GM23338 (cell line): ENCODE measurements at regions not wholly inside any gene's neighbourhood (a gene's known extent, or its start where the extent isn't known, plus 50 kb on each side); places are given as distances from the start of the nearest gene placed in this dataset.
A peak's percentile ranks its signal among the peaks of the same experiment; 100 is the strongest.

Experiments
- ATAC-seq: fragments of 200-7000 bp; cut with Tn5 transposase; 3 replicates; pipeline ENCODE4 v1.9.1; 2020
- DNase-seq: peaks from one replicate; pipeline ENCODE4 v3.0.0-alpha.2; 2015; ENCODE audit warnings: low spot score
- H2AFZ ChIP-seq: fragments of 200-600 bp; sonication (generic); 2 replicates; pipeline ENCODE4 v1.8.0; 2016; ENCODE audit warnings: antibody characterized with exemption, mild to moderate bottlenecking, moderate library complexity
- H3F3A ChIP-seq: fragments of 200-600 bp; sonication (generic); replicated peaks from 2 replicates; pipeline ENCODE4 v1.8.0; 2017; ENCODE audit warnings: antibody characterized with exemption, mixed run types, low read depth
- H3K27ac ChIP-seq: fragments of 200-600 bp; sonication (generic); 2 replicates; pipeline ENCODE4 v1.6.1; 2016; ENCODE audit warnings: low read depth
- H3K27me3 ChIP-seq: fragments of 200-600 bp; sonication (generic); 2 replicates; pipeline ENCODE4 v1.8.0; 2016; ENCODE audit warnings: mild to moderate bottlenecking, mixed run types, moderate library complexity; ENCODE audit not compliant: insufficient read depth
- H3K36me3 ChIP-seq: fragments of 200-600 bp; sonication (generic); 2 replicates; pipeline ENCODE4 v1.8.0; 2016; ENCODE audit warnings: mild to moderate bottlenecking; ENCODE audit not compliant: insufficient read depth
- H3K4me1 ChIP-seq: fragments of 200-600 bp; sonication (generic); 2 replicates; pipeline ENCODE4 v1.8.0; 2016; ENCODE audit warnings: mild to moderate bottlenecking, moderate library complexity; ENCODE audit not compliant: insufficient read depth
- H3K4me2 ChIP-seq: fragments of 200-600 bp; sonication (generic); 2 replicates; pipeline ENCODE4 v1.7.1; 2017; ENCODE audit warnings: mixed run types
- H3K4me3 ChIP-seq: fragments of 200-600 bp; sonication (generic); 2 replicates; pipeline ENCODE4 v1.6.1; 2016; ENCODE audit warnings: mixed run types
- H3K79me2 ChIP-seq: fragments of 200-600 bp; sonication (generic); replicated peaks from 2 replicates; pipeline ENCODE4 v1.8.0; 2017; ENCODE audit warnings: mild to moderate bottlenecking; ENCODE audit not compliant: insufficient read depth
- H3K9me2 ChIP-seq: fragments of 200-600 bp; sonication (generic); 2 replicates; pipeline ENCODE4 v1.8.0; 2017; ENCODE audit not compliant: insufficient read depth
- H4K20me1 ChIP-seq: fragments of 200-600 bp; sonication (generic); replicated peaks from 2 replicates; pipeline ENCODE4 v1.8.0; 2017; ENCODE audit warnings: mild to moderate bottlenecking; ENCODE audit not compliant: insufficient read depth
- H3K27ac Mint-ChIP-seq: 2 replicates; pipeline ENCODE4 v1.8.0; 2020; ENCODE audit warnings: inconsistent platforms, mild to moderate bottlenecking, moderate library complexity, mixed read lengths
- H3K27me3 Mint-ChIP-seq: 3 replicates; pipeline ENCODE4 v1.8.0; 2022; ENCODE audit warnings: low read depth, mild to moderate bottlenecking, moderate library complexity, mixed read lengths, inconsistent platforms; ENCODE audit not compliant: insufficient read depth, poor library complexity
- H3K36me3 Mint-ChIP-seq: 3 replicates; pipeline ENCODE4 v1.8.0; 2021; ENCODE audit warnings: low read depth, mild to moderate bottlenecking, inconsistent platforms, moderate library complexity, mixed read lengths
- H3K4me1 Mint-ChIP-seq: 3 replicates; pipeline ENCODE4 v1.8.0; 2020; ENCODE audit warnings: mild to moderate bottlenecking, inconsistent platforms, mixed read lengths
- H3K4me3 Mint-ChIP-seq: 3 replicates; pipeline ENCODE4 v1.8.0; 2021; ENCODE audit warnings: moderate library complexity, mild to moderate bottlenecking, inconsistent platforms, mixed read lengths
- H3K9me3 Mint-ChIP-seq: 3 replicates; pipeline ENCODE4 v1.8.0; 2020; ENCODE audit warnings: moderate library complexity, mild to moderate bottlenecking, inconsistent platforms, mixed read lengths
- CREB1 ChIP-seq: fragments of 250-450 bp; sonication (Bioruptor Pico); IDR thresholded peaks from 2 replicates; pipeline ENCODE4 v1.5.0; 2020; ENCODE audit warnings: low read depth, mild to moderate bottlenecking, moderate library complexity
- EZH2phosphoT487 ChIP-seq: fragments of 200-600 bp; sonication (generic); IDR thresholded peaks from one replicate; pipeline ENCODE4 v1.8.1; 2018; ENCODE audit warnings: antibody characterized with exemption; ENCODE audit not compliant: unreplicated experiment
- JUNB ChIP-seq: IDR thresholded peaks from one replicate; pipeline ENCODE4 v1.6.1; 2016; ENCODE audit warnings: antibody characterized with exemption; ENCODE audit not compliant: unreplicated experiment
- NANOG ChIP-seq: IDR thresholded peaks from 2 replicates; pipeline ENCODE4 v1.6.1; 2016; ENCODE audit warnings: antibody characterized with exemption, borderline replicate concordance
- STAT1 ChIP-seq: IDR thresholded peaks from one replicate; pipeline ENCODE4 v1.6.1; 2016; ENCODE audit warnings: antibody characterized with exemption; ENCODE audit not compliant: unreplicated experiment
- ZNF114 ChIP-seq: fragments of 250-450 bp; sonication (Bioruptor Pico); IDR thresholded peaks from 2 replicates; pipeline ENCODE4 v1.5.0; 2020; ENCODE audit warnings: mild to moderate bottlenecking, moderate library complexity
- ZNF331 ChIP-seq: fragments of 250-450 bp; sonication (Bioruptor Pico); IDR thresholded peaks from 2 replicates; pipeline ENCODE4 v1.5.0; 2020; ENCODE audit warnings: low read depth, mild to moderate bottlenecking, moderate library complexity
- TF ChIP-seq, protein P1 (sequence below): IDR thresholded peaks from one replicate; pipeline ENCODE4 v1.6.1; 2018; ENCODE audit warnings: antibody characterized with exemption; ENCODE audit not compliant: unreplicated experiment
- TF ChIP-seq, protein P2 (sequence below): fragments of 250-450 bp; sonication (Bioruptor Pico); IDR thresholded peaks from 2 replicates; pipeline ENCODE4 v1.5.0; 2020; ENCODE audit warnings: mild to moderate bottlenecking, moderate library complexity
- TF ChIP-seq, protein P3 (sequence below), 2 experiments: fragments of 200-600 bp in 1 of 2; sonication (generic) in 1 of 2; conservative IDR thresholded peaks; 2 replicates each; pipeline versions ENCODE4 v1.5.1 to v1.6.1; 2016 to 2017; ENCODE audit warnings: antibody characterized with exemption in 2 of 2, low read depth in 2 of 2, mild to moderate bottlenecking in 2 of 2, moderate library complexity in 1 of 2

DNA sequence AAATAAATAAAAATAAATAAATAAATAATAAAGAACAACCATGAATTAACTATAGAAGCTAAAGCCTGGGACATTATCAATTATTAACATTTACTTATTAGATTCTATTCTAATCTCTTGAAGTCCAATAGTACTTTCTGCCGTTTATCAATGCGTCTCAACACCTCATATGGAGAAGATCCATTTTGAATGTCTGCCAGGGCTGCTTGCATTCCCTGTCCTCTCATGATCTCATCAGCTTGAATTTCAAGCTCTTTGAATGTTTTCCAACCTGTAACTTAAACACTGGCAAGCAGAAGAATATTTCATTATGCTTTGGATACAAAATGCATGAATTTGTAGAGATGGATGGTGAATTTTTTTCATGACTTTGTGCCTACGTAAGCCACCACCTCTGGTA, 191.9 kb upstream of the ANKFN1 start (continued):
- TF ChIP-seq, protein P1, sequence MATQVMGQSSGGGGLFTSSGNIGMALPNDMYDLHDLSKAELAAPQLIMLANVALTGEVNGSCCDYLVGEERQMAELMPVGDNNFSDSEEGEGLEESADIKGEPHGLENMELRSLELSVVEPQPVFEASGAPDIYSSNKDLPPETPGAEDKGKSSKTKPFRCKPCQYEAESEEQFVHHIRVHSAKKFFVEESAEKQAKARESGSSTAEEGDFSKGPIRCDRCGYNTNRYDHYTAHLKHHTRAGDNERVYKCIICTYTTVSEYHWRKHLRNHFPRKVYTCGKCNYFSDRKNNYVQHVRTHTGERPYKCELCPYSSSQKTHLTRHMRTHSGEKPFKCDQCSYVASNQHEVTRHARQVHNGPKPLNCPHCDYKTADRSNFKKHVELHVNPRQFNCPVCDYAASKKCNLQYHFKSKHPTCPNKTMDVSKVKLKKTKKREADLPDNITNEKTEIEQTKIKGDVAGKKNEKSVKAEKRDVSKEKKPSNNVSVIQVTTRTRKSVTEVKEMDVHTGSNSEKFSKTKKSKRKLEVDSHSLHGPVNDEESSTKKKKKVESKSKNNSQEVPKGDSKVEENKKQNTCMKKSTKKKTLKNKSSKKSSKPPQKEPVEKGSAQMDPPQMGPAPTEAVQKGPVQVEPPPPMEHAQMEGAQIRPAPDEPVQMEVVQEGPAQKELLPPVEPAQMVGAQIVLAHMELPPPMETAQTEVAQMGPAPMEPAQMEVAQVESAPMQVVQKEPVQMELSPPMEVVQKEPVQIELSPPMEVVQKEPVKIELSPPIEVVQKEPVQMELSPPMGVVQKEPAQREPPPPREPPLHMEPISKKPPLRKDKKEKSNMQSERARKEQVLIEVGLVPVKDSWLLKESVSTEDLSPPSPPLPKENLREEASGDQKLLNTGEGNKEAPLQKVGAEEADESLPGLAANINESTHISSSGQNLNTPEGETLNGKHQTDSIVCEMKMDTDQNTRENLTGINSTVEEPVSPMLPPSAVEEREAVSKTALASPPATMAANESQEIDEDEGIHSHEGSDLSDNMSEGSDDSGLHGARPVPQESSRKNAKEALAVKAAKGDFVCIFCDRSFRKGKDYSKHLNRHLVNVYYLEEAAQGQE = no peak

DNA sequence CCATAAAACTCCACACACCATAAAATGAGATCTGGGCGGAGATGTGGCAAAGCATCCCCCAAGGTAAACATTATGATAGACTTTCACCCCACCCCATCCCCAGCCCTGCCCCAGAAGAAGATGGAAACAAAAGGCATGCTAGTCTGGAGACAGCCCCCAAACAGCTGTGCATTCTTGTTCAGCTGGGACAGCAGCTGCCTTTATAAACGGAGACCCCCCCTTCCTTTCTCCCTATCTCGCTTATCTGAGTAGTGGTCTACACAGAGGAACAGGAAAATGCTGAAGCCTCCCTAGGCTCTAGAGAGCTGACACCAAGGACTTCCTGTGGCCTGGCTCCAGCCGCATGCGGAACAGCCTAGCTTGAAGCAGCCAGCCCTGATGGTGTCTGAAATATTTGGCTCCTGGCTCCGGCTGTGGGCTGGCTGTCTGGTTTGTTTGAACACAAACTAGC, 190.3 kb upstream of the ANKFN1 start:
- H3F3A ChIP-seq = no peaks in the 10 kb centered on the region
- no peak overlapping the region for H3K27ac Mint-ChIP-seq
- no peak overlapping the region for H3K4me3 Mint-ChIP-seq
- no peak overlapping the region for H3K27ac ChIP-seq
- no peaks in the 10 kb centered on the region for H3K4me1 Mint-ChIP-seq
- H3K9me2 ChIP-seq = peaks cover 25% of the 10 kb centered on the region
- no peaks in the 10 kb centered on the region for H4K20me1 ChIP-seq
- DNase-seq (no peak), ATAC-seq (no peak)
- H3K4me2 ChIP-seq = no peak overlapping the region
- no peak overlapping the region for H3K4me3 ChIP-seq
- no peaks in the 10 kb centered on the region; the same call in 2 of the 3 replicates for H3K9me3 Mint-ChIP-seq
- no peaks in the 10 kb centered on the region for H3K27me3 ChIP-seq
- no peaks in the 10 kb centered on the region for H3K79me2 ChIP-seq
- H2AFZ ChIP-seq = 0 out of 2 replicates have a peak overlapping the region, but pooled peaks have one; percentile 30
- no peaks in the 10 kb centered on the region for H3K36me3 Mint-ChIP-seq
- H3K27me3 Mint-ChIP-seq = peaks cover 3% of the 10 kb centered on the region
- no peaks in the 10 kb centered on the region for H3K4me1 ChIP-seq
- H3K36me3 ChIP-seq = no peaks in the 10 kb centered on the region
- TF ChIP-seq, protein P2, sequence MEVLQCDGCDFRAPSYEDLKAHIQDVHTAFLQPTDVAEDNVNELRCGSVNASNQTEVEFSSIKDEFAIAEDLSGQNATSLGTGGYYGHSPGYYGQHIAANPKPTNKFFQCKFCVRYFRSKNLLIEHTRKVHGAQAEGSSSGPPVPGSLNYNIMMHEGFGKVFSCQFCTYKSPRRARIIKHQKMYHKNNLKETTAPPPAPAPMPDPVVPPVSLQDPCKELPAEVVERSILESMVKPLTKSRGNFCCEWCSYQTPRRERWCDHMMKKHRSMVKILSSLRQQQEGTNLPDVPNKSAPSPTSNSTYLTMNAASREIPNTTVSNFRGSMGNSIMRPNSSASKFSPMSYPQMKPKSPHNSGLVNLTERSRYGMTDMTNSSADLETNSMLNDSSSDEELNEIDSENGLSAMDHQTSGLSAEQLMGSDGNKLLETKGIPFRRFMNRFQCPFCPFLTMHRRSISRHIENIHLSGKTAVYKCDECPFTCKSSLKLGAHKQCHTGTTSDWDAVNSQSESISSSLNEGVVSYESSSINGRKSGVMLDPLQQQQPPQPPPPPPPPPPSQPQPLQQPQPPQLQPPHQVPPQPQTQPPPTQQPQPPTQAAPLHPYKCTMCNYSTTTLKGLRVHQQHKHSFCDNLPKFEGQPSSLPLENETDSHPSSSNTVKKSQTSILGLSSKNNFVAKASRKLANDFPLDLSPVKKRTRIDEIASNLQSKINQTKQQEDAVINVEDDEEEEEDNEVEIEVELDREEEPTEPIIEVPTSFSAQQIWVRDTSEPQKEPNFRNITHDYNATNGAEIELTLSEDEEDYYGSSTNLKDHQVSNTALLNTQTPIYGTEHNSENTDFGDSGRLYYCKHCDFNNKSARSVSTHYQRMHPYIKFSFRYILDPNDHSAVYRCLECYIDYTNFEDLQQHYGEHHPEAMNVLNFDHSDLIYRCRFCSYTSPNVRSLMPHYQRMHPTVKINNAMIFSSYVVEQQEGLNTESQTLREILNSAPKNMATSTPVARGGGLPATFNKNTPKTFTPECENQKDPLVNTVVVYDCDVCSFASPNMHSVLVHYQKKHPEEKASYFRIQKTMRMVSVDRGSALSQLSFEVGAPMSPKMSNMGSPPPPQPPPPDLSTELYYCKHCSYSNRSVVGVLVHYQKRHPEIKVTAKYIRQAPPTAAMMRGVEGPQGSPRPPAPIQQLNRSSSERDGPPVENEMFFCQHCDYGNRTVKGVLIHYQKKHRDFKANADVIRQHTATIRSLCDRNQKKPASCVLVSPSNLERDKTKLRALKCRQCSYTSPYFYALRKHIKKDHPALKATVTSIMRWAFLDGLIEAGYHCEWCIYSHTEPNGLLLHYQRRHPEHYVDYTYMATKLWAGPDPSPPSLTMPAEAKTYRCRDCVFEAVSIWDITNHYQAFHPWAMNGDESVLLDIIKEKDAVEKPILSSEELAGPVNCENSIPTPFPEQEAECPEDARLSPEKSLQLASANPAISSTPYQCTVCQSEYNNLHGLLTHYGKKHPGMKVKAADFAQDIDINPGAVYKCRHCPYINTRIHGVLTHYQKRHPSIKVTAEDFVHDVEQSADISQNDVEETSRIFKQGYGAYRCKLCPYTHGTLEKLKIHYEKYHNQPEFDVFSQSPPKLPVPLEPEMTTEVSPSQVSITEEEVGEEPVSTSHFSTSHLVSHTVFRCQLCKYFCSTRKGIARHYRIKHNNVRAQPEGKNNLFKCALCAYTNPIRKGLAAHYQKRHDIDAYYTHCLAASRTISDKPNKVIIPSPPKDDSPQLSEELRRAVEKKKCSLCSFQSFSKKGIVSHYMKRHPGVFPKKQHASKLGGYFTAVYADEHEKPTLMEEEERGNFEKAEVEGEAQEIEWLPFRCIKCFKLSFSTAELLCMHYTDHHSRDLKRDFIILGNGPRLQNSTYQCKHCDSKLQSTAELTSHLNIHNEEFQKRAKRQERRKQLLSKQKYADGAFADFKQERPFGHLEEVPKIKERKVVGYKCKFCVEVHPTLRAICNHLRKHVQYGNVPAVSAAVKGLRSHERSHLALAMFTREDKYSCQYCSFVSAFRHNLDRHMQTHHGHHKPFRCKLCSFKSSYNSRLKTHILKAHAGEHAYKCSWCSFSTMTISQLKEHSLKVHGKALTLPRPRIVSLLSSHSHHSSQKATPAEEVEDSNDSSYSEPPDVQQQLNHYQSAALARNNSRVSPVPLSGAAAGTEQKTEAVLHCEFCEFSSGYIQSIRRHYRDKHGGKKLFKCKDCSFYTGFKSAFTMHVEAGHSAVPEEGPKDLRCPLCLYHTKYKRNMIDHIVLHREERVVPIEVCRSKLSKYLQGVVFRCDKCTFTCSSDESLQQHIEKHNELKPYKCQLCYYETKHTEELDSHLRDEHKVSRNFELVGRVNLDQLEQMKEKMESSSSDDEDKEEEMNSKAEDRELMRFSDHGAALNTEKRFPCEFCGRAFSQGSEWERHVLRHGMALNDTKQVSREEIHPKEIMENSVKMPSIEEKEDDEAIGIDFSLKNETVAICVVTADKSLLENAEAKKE = no peak
- TF ChIP-seq CREB1 (CRISPR knock-in tag) (no peak), EZH2phosphoT487 (no peak), JUNB (no peak), NANOG (no peak), STAT1 (no peak), ZNF114 (no peak), ZNF331 (no peak)
- TF ChIP-seq, protein P1 = no peak
- TF ChIP-seq, protein P3, sequence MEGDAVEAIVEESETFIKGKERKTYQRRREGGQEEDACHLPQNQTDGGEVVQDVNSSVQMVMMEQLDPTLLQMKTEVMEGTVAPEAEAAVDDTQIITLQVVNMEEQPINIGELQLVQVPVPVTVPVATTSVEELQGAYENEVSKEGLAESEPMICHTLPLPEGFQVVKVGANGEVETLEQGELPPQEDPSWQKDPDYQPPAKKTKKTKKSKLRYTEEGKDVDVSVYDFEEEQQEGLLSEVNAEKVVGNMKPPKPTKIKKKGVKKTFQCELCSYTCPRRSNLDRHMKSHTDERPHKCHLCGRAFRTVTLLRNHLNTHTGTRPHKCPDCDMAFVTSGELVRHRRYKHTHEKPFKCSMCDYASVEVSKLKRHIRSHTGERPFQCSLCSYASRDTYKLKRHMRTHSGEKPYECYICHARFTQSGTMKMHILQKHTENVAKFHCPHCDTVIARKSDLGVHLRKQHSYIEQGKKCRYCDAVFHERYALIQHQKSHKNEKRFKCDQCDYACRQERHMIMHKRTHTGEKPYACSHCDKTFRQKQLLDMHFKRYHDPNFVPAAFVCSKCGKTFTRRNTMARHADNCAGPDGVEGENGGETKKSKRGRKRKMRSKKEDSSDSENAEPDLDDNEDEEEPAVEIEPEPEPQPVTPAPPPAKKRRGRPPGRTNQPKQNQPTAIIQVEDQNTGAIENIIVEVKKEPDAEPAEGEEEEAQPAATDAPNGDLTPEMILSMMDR (conservative IDR thresholded peaks at IDR 0.05; ENCODE audit: low read depth in 2 of 2) = no peak
